ENCODE measurements at regions not wholly inside any gene's neighbourhood (a gene's known extent, or its start where the extent isn't known, plus 50 kb on each side); places are given as distances from the start of the nearest gene placed in this dataset.

GRCh38 chr3:191781044-191781443, 320.1 kb downstream of the PYDC2 start:
- Histone ChIP-seq H3K4me1 (no peaks in the 10 kb centered on the region), H3K36me3 (ENCODE audit: control insufficient read depth, insufficient read depth, low read length) (no peaks in the 10 kb centered on the region), H3K27me3 (replicated peaks; ENCODE audit: control insufficient read depth, insufficient read depth, low read length) (no peaks in the 10 kb centered on the region), H3K9me3 (peaks cover 13% of the 10 kb centered on the region; the same call in 1 of the 2 replicates), H3K4me3 (ENCODE audit: low read depth, low read length) (no peak overlapping the region)
- ChIA-PET CTCF (no interaction called here), POLR2A (no interaction called here)
- no TSS peak for BruUV-seq (replicated peaks)
- Mint-ChIP-seq H3K4me1 (ENCODE audit: low read depth, unreplicated experiment) (no peaks in the 10 kb centered on the region), H3K9me3 (ENCODE audit: unreplicated experiment) (peaks cover 38% of the 10 kb centered on the region), H3K27me3 (ENCODE audit: insufficient read depth, unreplicated experiment) (no peaks in the 10 kb centered on the region), H3K27ac (ENCODE audit: unreplicated experiment) (no peak overlapping the region), H3K4me3 (ENCODE audit: unreplicated experiment) (no peak overlapping the region), H3K36me3 (ENCODE audit: insufficient read depth, unreplicated experiment) (no peaks in the 10 kb centered on the region)
- intact Hi-C loops (cut with micrococcal nuclease; ENCODE audit: unreplicated experiment) = no loop called here
- no peak for DNase-seq
- TF ChIP-seq, protein P1, sequence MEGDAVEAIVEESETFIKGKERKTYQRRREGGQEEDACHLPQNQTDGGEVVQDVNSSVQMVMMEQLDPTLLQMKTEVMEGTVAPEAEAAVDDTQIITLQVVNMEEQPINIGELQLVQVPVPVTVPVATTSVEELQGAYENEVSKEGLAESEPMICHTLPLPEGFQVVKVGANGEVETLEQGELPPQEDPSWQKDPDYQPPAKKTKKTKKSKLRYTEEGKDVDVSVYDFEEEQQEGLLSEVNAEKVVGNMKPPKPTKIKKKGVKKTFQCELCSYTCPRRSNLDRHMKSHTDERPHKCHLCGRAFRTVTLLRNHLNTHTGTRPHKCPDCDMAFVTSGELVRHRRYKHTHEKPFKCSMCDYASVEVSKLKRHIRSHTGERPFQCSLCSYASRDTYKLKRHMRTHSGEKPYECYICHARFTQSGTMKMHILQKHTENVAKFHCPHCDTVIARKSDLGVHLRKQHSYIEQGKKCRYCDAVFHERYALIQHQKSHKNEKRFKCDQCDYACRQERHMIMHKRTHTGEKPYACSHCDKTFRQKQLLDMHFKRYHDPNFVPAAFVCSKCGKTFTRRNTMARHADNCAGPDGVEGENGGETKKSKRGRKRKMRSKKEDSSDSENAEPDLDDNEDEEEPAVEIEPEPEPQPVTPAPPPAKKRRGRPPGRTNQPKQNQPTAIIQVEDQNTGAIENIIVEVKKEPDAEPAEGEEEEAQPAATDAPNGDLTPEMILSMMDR (IDR thresholded peaks at IDR 0.05; ENCODE audit: insufficient read depth in 1 of 2, low read depth in 1 of 2, low read length in 1 of 2, severe bottlenecking in 1 of 2, unreplicated experiment in 1 of 2) = no peak

DNA sequence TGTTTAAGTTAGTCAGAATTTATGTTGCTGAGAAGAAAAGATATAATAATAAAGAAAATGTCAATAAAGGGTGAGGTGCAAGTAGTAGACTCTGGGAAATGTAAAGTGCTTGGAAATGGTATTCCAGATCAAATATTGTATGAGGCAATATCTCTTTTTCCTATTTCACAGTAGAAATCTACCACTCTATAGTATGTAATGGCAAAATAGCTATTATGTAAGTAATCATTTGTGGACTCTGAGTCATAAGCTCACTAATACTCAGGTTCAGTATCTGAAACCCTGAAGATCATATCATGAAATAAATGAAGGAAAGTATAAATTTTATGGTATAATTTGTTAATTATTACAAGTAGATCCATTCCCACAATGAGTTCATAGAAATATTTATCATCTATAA, 322.1 kb downstream of the PYDC2 start:
- no peak for DNase-seq
- BruUV-seq (replicated peaks) = no TSS peak
- Histone ChIP-seq H3K36me3 (ENCODE audit: control insufficient read depth, insufficient read depth, low read length) (no peaks in the 10 kb centered on the region), H3K4me1 (no peaks in the 10 kb centered on the region), H3K9me3 (peaks cover 5% of the 10 kb centered on the region; the same call in 1 of the 2 replicates), H3K4me3 (ENCODE audit: low read depth, low read length) (no peak overlapping the region), H3K27me3 (replicated peaks; ENCODE audit: control insufficient read depth, insufficient read depth, low read length) (no peaks in the 10 kb centered on the region)
- Mint-ChIP-seq H3K27me3 (ENCODE audit: insufficient read depth, unreplicated experiment) (no peaks in the 10 kb centered on the region), H3K4me1 (ENCODE audit: low read depth, unreplicated experiment) (no peaks in the 10 kb centered on the region), H3K36me3 (ENCODE audit: insufficient read depth, unreplicated experiment) (no peaks in the 10 kb centered on the region), H3K9me3 (ENCODE audit: unreplicated experiment) (peaks cover 26% of the 10 kb centered on the region), H3K4me3 (ENCODE audit: unreplicated experiment) (no peak overlapping the region), H3K27ac (ENCODE audit: unreplicated experiment) (no peak overlapping the region)
- ChIA-PET CTCF (no interaction called here), POLR2A (no interaction called here)
- TF ChIP-seq, protein P1 (IDR thresholded peaks at IDR 0.05; ENCODE audit: insufficient read depth in 1 of 2, low read depth in 1 of 2, low read length in 1 of 2, severe bottlenecking in 1 of 2, unreplicated experiment in 1 of 2) = no peak
- intact Hi-C loops (cut with micrococcal nuclease; ENCODE audit: unreplicated experiment) = no loop called here

DNA sequence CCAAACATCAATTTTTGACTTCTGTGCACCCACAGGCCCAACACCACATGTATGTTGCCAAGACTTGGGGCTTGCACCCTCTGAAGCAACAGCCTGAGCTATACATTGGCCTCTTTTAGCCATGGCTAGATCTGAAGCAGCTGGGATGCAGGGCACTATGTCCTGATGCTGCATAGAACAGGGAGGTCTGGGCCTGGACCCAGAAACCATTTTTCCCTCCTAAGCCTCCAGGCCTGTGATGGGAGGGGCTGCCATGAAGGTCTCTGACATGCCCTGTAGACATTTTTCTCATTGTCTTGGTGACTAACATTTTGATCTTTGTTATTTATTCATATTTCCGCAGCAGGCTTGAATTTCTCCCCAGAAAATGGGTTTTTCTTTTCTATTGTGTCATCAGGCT, 330.0 kb downstream of the PYDC2 start:
- H3K4me3 ChIP-seq (ENCODE audit: low read depth, low read length) = no peak overlapping the region
- BruUV-seq (replicated peaks) = no TSS peak
- TF ChIP-seq, protein P1 (IDR thresholded peaks at IDR 0.05; ENCODE audit: insufficient read depth in 1 of 2, low read depth in 1 of 2, low read length in 1 of 2, severe bottlenecking in 1 of 2, unreplicated experiment in 1 of 2) = no peak
- Mint-ChIP-seq H3K27me3 (ENCODE audit: insufficient read depth, unreplicated experiment) (no peaks in the 10 kb centered on the region), H3K36me3 (ENCODE audit: insufficient read depth, unreplicated experiment) (no peaks in the 10 kb centered on the region), H3K4me3 (ENCODE audit: unreplicated experiment) (no peak overlapping the region), H3K27ac (ENCODE audit: unreplicated experiment) (no peak overlapping the region), H3K9me3 (ENCODE audit: unreplicated experiment) (peaks cover 44% of the 10 kb centered on the region), H3K4me1 (ENCODE audit: low read depth, unreplicated experiment) (no peaks in the 10 kb centered on the region)
- intact Hi-C loops (cut with micrococcal nuclease; ENCODE audit: unreplicated experiment) = no loop called here
- no peaks in the 10 kb centered on the region for H3K27me3 ChIP-seq (replicated peaks; ENCODE audit: control insufficient read depth, insufficient read depth, low read length)
- H3K4me1 ChIP-seq = no peaks in the 10 kb centered on the region
- no peak for DNase-seq
- ChIA-PET CTCF (no interaction called here), POLR2A (no interaction called here)
- H3K9me3 ChIP-seq = peaks cover 8% of the 10 kb centered on the region
- no peaks in the 10 kb centered on the region for H3K36me3 ChIP-seq (ENCODE audit: control insufficient read depth, insufficient read depth, low read length)
